DOHH2 (cell line): ENCODE measurements at regions not wholly inside any gene's neighbourhood (a gene's known extent, or its start where the extent isn't known, plus 50 kb on each side); places are given as distances from the start of the nearest gene placed in this dataset.

ENCODE experiments used
- H3F3A ChIP-seq: fragments of 200-600 bp; sonication (generic), shearing (Covaris generic); 2 replicates; pipeline ENCODE4 v1.6.0; 2016; ENCODE audit warnings: antibody characterized with exemption, mild to moderate bottlenecking; ENCODE audit not compliant: control insufficient read depth, insufficient read depth
- H3K27ac ChIP-seq: fragments of 200-600 bp; sonication (generic); 2 replicates; pipeline ENCODE4 v1.5.1; 2014; ENCODE audit warnings: low read depth, mild to moderate bottlenecking, low read length, moderate library complexity
- H3K27me3 ChIP-seq: fragments of 200-600 bp; sonication (generic); 2 replicates; pipeline ENCODE4 v1.6.1; 2014; ENCODE audit warnings: mild to moderate bottlenecking, low read length, mixed read lengths; ENCODE audit not compliant: control insufficient read depth
- H3K36me3 ChIP-seq: fragments of 200-600 bp; sonication (generic); 2 replicates; pipeline ENCODE4 v1.6.1; 2014; ENCODE audit warnings: mild to moderate bottlenecking, low read length, moderate library complexity, mixed read lengths; ENCODE audit not compliant: control insufficient read depth
- H3K4me1 ChIP-seq: fragments of 200-600 bp; sonication (generic); 2 replicates; pipeline ENCODE4 v1.6.1; 2014; ENCODE audit warnings: mild to moderate bottlenecking, low read length, mixed read lengths; ENCODE audit not compliant: control insufficient read depth
- H3K4me2 ChIP-seq: fragments of 200-600 bp; sonication (generic); 2 replicates; pipeline ENCODE4 v1.6.0; 2014; ENCODE audit warnings: mild to moderate bottlenecking, low read length, moderate library complexity
- H3K4me3 ChIP-seq: fragments of 200-600 bp; sonication (generic); 2 replicates; pipeline ENCODE4 v1.5.1; 2014; ENCODE audit warnings: mild to moderate bottlenecking, low read length, mixed read lengths
- H3K79me2 ChIP-seq: fragments of 200-600 bp; sonication (generic); 2 replicates; pipeline ENCODE4 v1.6.1; 2014; ENCODE audit warnings: mild to moderate bottlenecking, low read length, mixed read lengths; ENCODE audit not compliant: control insufficient read depth
- H3K9me2 ChIP-seq: fragments of 200-600 bp; sonication (generic); replicated peaks from 2 replicates; pipeline ENCODE4 v1.6.1; 2014; ENCODE audit warnings: mild to moderate bottlenecking, low read length, mixed read lengths; ENCODE audit not compliant: control insufficient read depth
- H3K9me3 ChIP-seq: fragments of 200-600 bp; sonication (generic); 2 replicates; pipeline ENCODE4 v1.6.1; 2014; ENCODE audit warnings: antibody characterized with exemption, low read length, mixed read lengths; ENCODE audit not compliant: control insufficient read depth, insufficient read depth
- H4K20me1 ChIP-seq: fragments of 200-600 bp; sonication (generic); 2 replicates; pipeline ENCODE4 v1.6.0; 2014; ENCODE audit warnings: low read depth, mild to moderate bottlenecking, antibody characterized with exemption, low read length, moderate library complexity; ENCODE audit not compliant: control insufficient read depth, insufficient read depth
- EZH2phosphoT487 ChIP-seq: fragments of 200-600 bp; sonication (generic); IDR thresholded peaks from 2 replicates; pipeline ENCODE4 v1.6.1; 2017; ENCODE audit warnings: borderline replicate concordance, mild to moderate bottlenecking, antibody characterized with exemption, low read length, moderate library complexity, mixed read lengths
- TF ChIP-seq, protein P1 (sequence below): fragments of 200-600 bp; sonication (generic); IDR thresholded peaks from one replicate; pipeline ENCODE4 v1.5.1; 2014; ENCODE audit warnings: antibody characterized with exemption, mild to moderate bottlenecking, low read depth, low read length; ENCODE audit not compliant: poor library complexity, severe bottlenecking

DNA sequence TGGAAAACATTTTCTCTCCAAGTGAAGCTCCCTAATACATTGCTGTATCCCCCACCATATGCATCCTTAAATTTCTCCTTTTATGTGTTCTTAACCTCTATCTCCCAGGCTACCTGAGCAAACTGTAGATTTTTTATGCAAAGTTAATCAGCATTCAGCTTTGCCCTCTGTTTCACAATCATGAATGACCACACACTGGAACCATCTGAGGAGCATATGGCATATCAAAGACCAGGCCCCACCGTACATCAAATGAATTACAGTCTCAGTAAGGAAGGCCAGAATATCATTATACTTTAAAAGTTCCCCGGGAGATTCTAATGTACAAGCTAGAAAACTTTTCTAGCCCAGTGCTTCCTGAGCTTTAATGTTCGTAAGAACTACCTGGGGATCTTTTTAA is 115.5 kb upstream of the NECTIN3 start:
- H3K36me3 ChIP-seq = no peaks in the 10 kb centered on the region
- H3F3A ChIP-seq = no peaks in the 10 kb centered on the region
- no peak overlapping the region for H3K4me2 ChIP-seq
- no peaks in the 10 kb centered on the region for H3K27me3 ChIP-seq
- H3K9me2 ChIP-seq = no peaks in the 10 kb centered on the region
- H3K79me2 ChIP-seq = no peaks in the 10 kb centered on the region
- no peaks in the 10 kb centered on the region for H4K20me1 ChIP-seq
- H3K4me1 ChIP-seq = no peaks in the 10 kb centered on the region
- TF ChIP-seq, protein P1, sequence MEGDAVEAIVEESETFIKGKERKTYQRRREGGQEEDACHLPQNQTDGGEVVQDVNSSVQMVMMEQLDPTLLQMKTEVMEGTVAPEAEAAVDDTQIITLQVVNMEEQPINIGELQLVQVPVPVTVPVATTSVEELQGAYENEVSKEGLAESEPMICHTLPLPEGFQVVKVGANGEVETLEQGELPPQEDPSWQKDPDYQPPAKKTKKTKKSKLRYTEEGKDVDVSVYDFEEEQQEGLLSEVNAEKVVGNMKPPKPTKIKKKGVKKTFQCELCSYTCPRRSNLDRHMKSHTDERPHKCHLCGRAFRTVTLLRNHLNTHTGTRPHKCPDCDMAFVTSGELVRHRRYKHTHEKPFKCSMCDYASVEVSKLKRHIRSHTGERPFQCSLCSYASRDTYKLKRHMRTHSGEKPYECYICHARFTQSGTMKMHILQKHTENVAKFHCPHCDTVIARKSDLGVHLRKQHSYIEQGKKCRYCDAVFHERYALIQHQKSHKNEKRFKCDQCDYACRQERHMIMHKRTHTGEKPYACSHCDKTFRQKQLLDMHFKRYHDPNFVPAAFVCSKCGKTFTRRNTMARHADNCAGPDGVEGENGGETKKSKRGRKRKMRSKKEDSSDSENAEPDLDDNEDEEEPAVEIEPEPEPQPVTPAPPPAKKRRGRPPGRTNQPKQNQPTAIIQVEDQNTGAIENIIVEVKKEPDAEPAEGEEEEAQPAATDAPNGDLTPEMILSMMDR = no peak
- no peak for TF ChIP-seq EZH2phosphoT487
- H3K4me3 ChIP-seq = no peak overlapping the region
- H3K9me3 ChIP-seq = no peaks in the 10 kb centered on the region; the same call in 1 of the 2 replicates
- H3K27ac ChIP-seq = no peak overlapping the region

- H3F3A ChIP-seq = no peaks in the 10 kb centered on the region
- H3K4me1 ChIP-seq = no peaks in the 10 kb centered on the region
- H3K9me3 ChIP-seq = no peaks in the 10 kb centered on the region
- no peaks in the 10 kb centered on the region for H3K36me3 ChIP-seq
- H3K27ac ChIP-seq = no peak overlapping the region
- no peaks in the 10 kb centered on the region for H4K20me1 ChIP-seq
- no peaks in the 10 kb centered on the region for H3K27me3 ChIP-seq
- H3K9me2 ChIP-seq = no peaks in the 10 kb centered on the region
- TF ChIP-seq, protein P1 = no peak
- TF ChIP-seq EZH2phosphoT487 = no peak
- H3K79me2 ChIP-seq = no peaks in the 10 kb centered on the region
- H3K4me3 ChIP-seq = no peak overlapping the region
- H3K4me2 ChIP-seq = no peak overlapping the region
Observed at GRCh38 chr3:110957247-110958025, 114.2 kb upstream of the NECTIN3 start.

GRCh38 chr3:110958313-110959147 is 113.1 kb upstream of the NECTIN3 start:
- H3K9me3 ChIP-seq = no peaks in the 10 kb centered on the region
- H3K27ac ChIP-seq = no peak overlapping the region
- no peak for TF ChIP-seq EZH2phosphoT487
- TF ChIP-seq, protein P1 = no peak
- H3K36me3 ChIP-seq = no peaks in the 10 kb centered on the region
- H3K4me3 ChIP-seq = no peak overlapping the region
- no peak overlapping the region for H3K4me2 ChIP-seq
- H3K9me2 ChIP-seq = no peaks in the 10 kb centered on the region
- H3K27me3 ChIP-seq = no peaks in the 10 kb centered on the region
- no peaks in the 10 kb centered on the region for H3K4me1 ChIP-seq
- H3K79me2 ChIP-seq = no peaks in the 10 kb centered on the region
- H4K20me1 ChIP-seq = no peaks in the 10 kb centered on the region
- no peaks in the 10 kb centered on the region for H3F3A ChIP-seq
